ENCODE measurements at regions not wholly inside any gene's neighbourhood (a gene's known extent, or its start where the extent isn't known, plus 50 kb on each side); places are given as distances from the start of the nearest gene placed in this dataset.

- no TSS peak for BruUV-seq (replicated peaks)
Measured at GRCh38 chr6:4364172-4364571, 228.8 kb upstream of the ECI2 start.

More at GRCh38 chr6:4364172-4364571, 228.8 kb upstream of the ECI2 start:
- POLR2A ChIA-PET: no interaction called here
- no peaks in the 10 kb centered on the region for H3K36me3 ChIP-seq (ENCODE audit: control insufficient read depth in 2 of 2, extremely low read depth in 1 of 2, insufficient read depth in 2 of 2, low read length in 2 of 2)
- H3K27ac ChIP-seq (ENCODE audit: insufficient read depth, low read depth, low read length): no peak overlapping the region
- no peak overlapping the region for H3K4me3 ChIP-seq (replicated peaks in 1 of 3; ENCODE audit: insufficient read depth in 1 of 3, low read depth in 1 of 3, low read length in 3 of 3)
- H3K9ac ChIP-seq (replicated peaks; ENCODE audit: extremely low read depth, insufficient read depth, low read length): no peak overlapping the region
- H2AFZ ChIP-seq (ENCODE audit: low read depth, low read length): no peak overlapping the region
- no peak overlapping the region for H3K4me2 ChIP-seq (ENCODE audit: insufficient read depth, low read length)
- intact Hi-C loops (cut with micrococcal nuclease) (no loop called here), dilution Hi-C loops (cut with MboI; ENCODE audit: extremely low pct_ligation_motif_present, low sequenced_read_pairs) (no loop called here)
- TF ChIP-seq CTCF (IDR thresholded peaks at IDR 0.05; ENCODE audit: extremely low read depth in 1 of 2, insufficient read depth in 1 of 2, low read depth in 1 of 2, low read length in 2 of 2) (no peak), EZH2 (IDR thresholded peaks at IDR 0.05; ENCODE audit: borderline replicate concordance, low read depth, low read length, severe bottlenecking) (no peak), MYC (IDR thresholded peaks at IDR 0.05; ENCODE audit: low read depth, low read length) (no peak), MAX (IDR thresholded peaks at IDR 0.05; ENCODE audit: insufficient read depth, insufficient read length) (no peak), FOS (IDR thresholded peaks at IDR 0.05; ENCODE audit: borderline replicate concordance, insufficient read depth, low read length) (no peak), GATA2 (IDR thresholded peaks at IDR 0.05; ENCODE audit: insufficient read depth, insufficient read length, low read depth, low read length) (no peak), JUN (IDR thresholded peaks at IDR 0.05; ENCODE audit: borderline replicate concordance, insufficient read depth, insufficient read length, low read depth) (no peak), POLR2AphosphoS5 (IDR thresholded peaks at IDR 0.05; ENCODE audit: insufficient read depth, low read depth, low read length) (no peak), POLR2A (IDR thresholded peaks at IDR 0.05; ENCODE audit: low read depth, low read length) (no peak)
- H3K27me3 ChIP-seq (ENCODE audit: control insufficient read depth in 2 of 2, insufficient read depth in 2 of 2, low read length in 2 of 2): no peaks in the 10 kb centered on the region
- peaks cover 3% of the 10 kb centered on the region for H3K4me1 ChIP-seq (ENCODE audit: control insufficient read depth, extremely low read depth, insufficient read depth, low read length)
- no peak for DNase-seq (ENCODE audit: low read depth, low spot score)
- H4K20me1 ChIP-seq (replicated peaks; ENCODE audit: control insufficient read depth, extremely low read depth, insufficient read depth, low read length): no peaks in the 10 kb centered on the region
- CTCF ChIA-PET: interaction anchor here (1.3 kb wide), 1 partner anchor 12 kb away, joined by 4 read pairs; no protein-coding TSS in a partner anchor
- H3K79me2 ChIP-seq (ENCODE audit: control insufficient read depth, insufficient read depth, low read length): no peaks in the 10 kb centered on the region
- FAIRE-seq: no peak
- H3K9me1 ChIP-seq (replicated peaks; ENCODE audit: control insufficient read depth, extremely low read depth, insufficient read depth, low read length): no peaks in the 10 kb centered on the region
- H3K9me3 ChIP-seq (replicated peaks; ENCODE audit: control insufficient read depth, insufficient read depth, low read length): no peaks in the 10 kb centered on the region
